H1 (cell line): ENCODE measurements at regions not wholly inside any gene's neighbourhood (a gene's known extent, or its start where the extent isn't known, plus 50 kb on each side); places are given as distances from the start of the nearest gene placed in this dataset.
A peak's percentile ranks its signal among the peaks of the same experiment; 100 is the strongest.

Experiments
- CTCF ChIA-PET: fragments of 300-600 bp; sonication (Branson Sonifier 250); formaldehyde crosslinking; loops from one replicate; lab custom pipeline; 2021; ENCODE audit not compliant: partially characterized antibody; lab: Charles Lee
- POLR2A ChIA-PET: fragments of 300-600 bp; sonication (Branson Sonifier 250); formaldehyde crosslinking; loops from one replicate; lab custom pipeline; 2021; ENCODE audit warnings: inconsistent platforms; ENCODE audit not compliant: partially characterized antibody; lab: Charles Lee
- DNase-seq, 2 experiments: peaks; one replicate each; pipeline versions ENCODE4 v3.0.0 to v3.0.0-alpha.2; 2010 to 2022; ENCODE audit warnings: low spot score in 2 of 2, low read depth in 1 of 2, mixed read lengths in 1 of 2
- FAIRE-seq: peaks from 2 replicates; lab custom pipeline; 2011; peaks lifted over from hg19 to GRCh38; lab: Jason Lieb, UNC
- H2AFZ ChIP-seq: 2 replicates; pipeline ENCODE4 v1.8.1; 2012; ENCODE audit warnings: low read length, inconsistent platforms
- H2AK5ac ChIP-seq: 2 replicates; pipeline ENCODE4 v1.6.1; 2013; ENCODE audit warnings: low read depth, low read length
- H2BK120ac ChIP-seq: replicated peaks from 2 replicates; pipeline ENCODE3; 2013; ENCODE audit warnings: low read depth, low read length, inconsistent platforms
- H2BK12ac ChIP-seq: 2 replicates; pipeline ENCODE4 v1.6.1; 2013; ENCODE audit warnings: low read depth, low read length
- H2BK15ac ChIP-seq: 2 replicates; pipeline ENCODE4 v1.6.1; 2013; ENCODE audit warnings: low read length
- H2BK20ac ChIP-seq: 2 replicates; pipeline ENCODE4 v1.6.1; 2013; ENCODE audit warnings: low read length
- H2BK5ac ChIP-seq: 2 replicates; pipeline ENCODE4 v1.6.1; 2013; ENCODE audit warnings: low read depth, low read length
- H3K14ac ChIP-seq: 2 replicates; pipeline ENCODE4 v1.6.1; 2013; ENCODE audit warnings: inconsistent platforms; ENCODE audit not compliant: insufficient read length
- H3K18ac ChIP-seq: 2 replicates; pipeline ENCODE4 v1.6.1; 2013; ENCODE audit warnings: low read length; ENCODE audit errors: extremely low read depth
- H3K23ac ChIP-seq: 2 replicates; pipeline ENCODE4 v1.6.1; 2013; ENCODE audit warnings: inconsistent platforms; ENCODE audit not compliant: insufficient read length
- H3K23me2 ChIP-seq: 2 replicates; pipeline ENCODE4 v1.6.1; 2013; ENCODE audit warnings: low read depth, low read length
- H3K27ac ChIP-seq: 2 replicates; pipeline ENCODE4 v1.6.1; 2011; ENCODE audit warnings: low read depth, low read length, inconsistent platforms
- H3K27me3 ChIP-seq, 4 experiments: replicated peaks in 1 of 4; 1 replicate in 1 of 4; 2 replicates in 3 of 4; pipeline versions ENCODE4 v1.6.1 to v1.8.1; 2011 to 2013; ENCODE audit warnings: low read length in 3 of 4, mild to moderate bottlenecking in 3 of 4, inconsistent platforms in 2 of 4, mixed read lengths in 2 of 4, moderate library complexity in 1 of 4; ENCODE audit not compliant: control insufficient read depth in 3 of 4, insufficient read depth in 3 of 4; ENCODE audit errors: extremely low read depth in 1 of 4
- H3K36me3 ChIP-seq, 4 experiments: 2 replicates each; pipeline versions ENCODE4 v1.6.1 to v1.8.1; 2011 to 2013; ENCODE audit warnings: mild to moderate bottlenecking in 4 of 4, low read length in 3 of 4, moderate library complexity in 2 of 4, control low read depth in 1 of 4, inconsistent platforms in 1 of 4; ENCODE audit not compliant: insufficient read depth in 4 of 4, control insufficient read depth in 2 of 4
- H3K4ac ChIP-seq: replicated peaks from 2 replicates; pipeline ENCODE3; 2013; ENCODE audit warnings: low read length, low read depth, mixed read lengths, inconsistent platforms; ENCODE audit not compliant: insufficient read length
- H3K4me1 ChIP-seq, 4 experiments: replicated peaks in 1 of 4; 1 replicate in 1 of 4; 2 replicates in 3 of 4; pipeline versions ENCODE4 v1.6.1 to v1.8.1; 2011 to 2013; ENCODE audit warnings: low read length in 3 of 4, inconsistent platforms in 2 of 4, mixed read lengths in 1 of 4; ENCODE audit not compliant: insufficient read depth in 4 of 4, control insufficient read depth in 3 of 4
- H3K4me2 ChIP-seq, 2 experiments: 2 replicates each; pipeline versions ENCODE4 v1.6.1 to v1.8.1; 2011 to 2013; ENCODE audit warnings: low read depth in 2 of 2, low read length in 2 of 2, control low read depth in 1 of 2, inconsistent platforms in 1 of 2, mild to moderate bottlenecking in 1 of 2; ENCODE audit not compliant: insufficient read depth in 1 of 2
- H3K4me3 ChIP-seq, 4 experiments: fragments of 200-600, 300-600 bp in 1 of 4; sonication (generic), shearing (Covaris generic), sonication (Bioruptor Twin) in 1 of 4; 2 replicates each; pipeline versions ENCODE4 v1.5.1 to v1.8.1; 2011 to 2016; ENCODE audit warnings: low read length in 4 of 4, low read depth in 3 of 4, control low read depth in 2 of 4, inconsistent platforms in 2 of 4, mild to moderate bottlenecking in 2 of 4, mixed read lengths in 1 of 4, moderate library complexity in 1 of 4; ENCODE audit not compliant: insufficient read depth in 2 of 4; ENCODE audit errors: extremely low read depth in 1 of 4
- H3K56ac ChIP-seq: replicated peaks from 2 replicates; pipeline ENCODE3; 2013; ENCODE audit warnings: low read depth, mild to moderate bottlenecking, mixed read lengths, low read length, inconsistent platforms; ENCODE audit not compliant: insufficient read length
- H3K79me1 ChIP-seq: 2 replicates; pipeline ENCODE4 v1.6.1; 2013; ENCODE audit warnings: low read depth, low read length, control low read depth
- H3K79me2 ChIP-seq, 2 experiments: 2 replicates each; pipeline versions ENCODE4 v1.6.1 to v1.8.1; 2012 to 2013; ENCODE audit warnings: low read length in 2 of 2, mild to moderate bottlenecking in 2 of 2, inconsistent platforms in 1 of 2; ENCODE audit not compliant: insufficient read depth in 2 of 2, control insufficient read depth in 1 of 2
- H3K9ac ChIP-seq, 4 experiments: replicated peaks in 1 of 4; 1 replicate in 1 of 4; 2 replicates in 3 of 4; pipeline versions ENCODE4 v1.6.1 to v1.8.1; 2011 to 2013; ENCODE audit warnings: low read depth in 3 of 4, low read length in 3 of 4, control low read depth in 2 of 4, mild to moderate bottlenecking in 2 of 4, moderate library complexity in 2 of 4, inconsistent platforms in 1 of 4; ENCODE audit errors: extremely low read depth in 1 of 4
- H3K9me3 ChIP-seq, 2 experiments: 2 replicates each; pipeline versions ENCODE4 v1.6.1 to v1.8.1; 2012 to 2013; ENCODE audit warnings: mild to moderate bottlenecking in 2 of 2, moderate library complexity in 2 of 2, control low read depth in 1 of 2, inconsistent platforms in 1 of 2, low read depth in 1 of 2, low read length in 1 of 2, mixed read lengths in 1 of 2; ENCODE audit not compliant: insufficient read depth in 2 of 2
- H4K20me1 ChIP-seq, 2 experiments: replicated peaks in 1 of 2; 2 replicates each; pipeline versions ENCODE3 to v1.8.1; 2011 to 2013; ENCODE audit warnings: inconsistent platforms in 2 of 2, low read length in 2 of 2, mild to moderate bottlenecking in 1 of 2; ENCODE audit not compliant: insufficient read depth in 2 of 2, control insufficient read depth in 1 of 2
- H4K5ac ChIP-seq: 2 replicates; pipeline ENCODE4 v1.6.1; 2013; ENCODE audit warnings: low read length, low read depth, mixed read lengths, inconsistent platforms; ENCODE audit not compliant: insufficient read length
- H4K8ac ChIP-seq: 2 replicates; pipeline ENCODE4 v1.8.0; 2013; ENCODE audit warnings: mild to moderate bottlenecking, moderate library complexity, low read length, inconsistent platforms; ENCODE audit not compliant: insufficient read depth; ENCODE audit errors: extremely low read depth
- H4K91ac ChIP-seq: replicated peaks from 2 replicates; pipeline ENCODE3; 2013; ENCODE audit warnings: low read length, mixed read lengths, inconsistent platforms; ENCODE audit not compliant: insufficient read length
- NANOG ChIP-seq: IDR thresholded peaks from 2 replicates; pipeline ENCODE4 v1.6.1; 2011; ENCODE audit warnings: low read length, low read depth, mild to moderate bottlenecking, inconsistent platforms; ENCODE audit not compliant: insufficient read depth, poor library complexity, severe bottlenecking
- RFX5 ChIP-seq: IDR thresholded peaks from 2 replicates; pipeline ENCODE4 v1.6.1; 2011; ENCODE audit warnings: low read depth, low read length, improper control_type of control experiment, borderline replicate concordance
- YY1 ChIP-seq: IDR thresholded peaks from 2 replicates; pipeline ENCODE4 v1.6.1; 2011; ENCODE audit warnings: low read depth, mild to moderate bottlenecking, low read length
- WGBS, 2 experiments: shearing (Covaris generic) in 1 of 2; methylation state at CpG; one replicate each; pipeline versions ENCODE4 v1.1.6 to v1.1.7; 2013 to 2015; ENCODE audit warnings: low lambda C conversion rate in 2 of 2, mixed read lengths in 2 of 2, inconsistent platforms in 1 of 2, low coverage in 1 of 2, missing lambda C conversion rate in 1 of 2; ENCODE audit not compliant: insufficient replicate concordance in 2 of 2, insufficient coverage in 1 of 2, insufficient read length in 1 of 2; ENCODE audit errors: extremely low coverage in 1 of 2, missing lambda C conversion rate in 1 of 2; 5-methylcytosine and 5-hydroxymethylcytosine counted together
- TF ChIP-seq, protein P1 (sequence below): IDR thresholded peaks from 2 replicates; pipeline ENCODE4 v1.6.1; 2011; ENCODE audit warnings: low read length, improper control_type of control experiment
- TF ChIP-seq, protein P2 (sequence below): IDR thresholded peaks from 2 replicates; pipeline ENCODE4 v1.6.1; 2012; ENCODE audit warnings: low read length, inconsistent platforms

DNA sequence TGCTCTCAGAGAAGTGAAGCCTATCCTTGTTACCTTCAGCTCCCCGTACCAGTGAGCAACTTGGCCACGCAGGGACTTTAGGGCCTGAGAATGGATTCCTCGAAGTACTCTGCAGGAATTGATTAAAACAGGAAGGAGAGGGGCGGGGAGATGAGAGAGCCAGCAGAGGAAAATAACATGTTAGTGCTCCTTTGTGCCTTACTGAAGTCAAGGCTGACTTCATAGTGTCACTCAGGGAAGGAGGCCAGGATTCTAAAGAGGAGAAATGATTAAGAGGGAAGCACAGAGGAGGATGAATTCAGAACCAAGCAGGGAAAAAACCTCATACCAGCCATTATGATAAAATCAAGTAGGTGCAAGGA is 195.6 kb upstream of the RHOBTB1 start:
- Histone ChIP-seq H2BK20ac (no peak overlapping the region), H2AFZ (peak overlapping the region; percentile 73), H3K27ac (no peak overlapping the region), H2BK15ac (no peak overlapping the region), H3K14ac (no peak overlapping the region), H4K20me1 (no peaks in the 10 kb centered on the region), H3K23me2 (no peaks in the 10 kb centered on the region), H3K4ac (no peak overlapping the region), H3K56ac (no peak overlapping the region), H2BK120ac (no peak overlapping the region), H3K79me1 (no peaks in the 10 kb centered on the region), H3K4me1 (peaks cover 3 to 15% (median 8%) of the 10 kb centered on the region in 4 experiments; a peak in 6 of 7 replicates), H3K23ac (no peak overlapping the region), H2AK5ac (no peak overlapping the region), H3K27me3 (no peaks in the 10 kb centered on the region), H4K5ac (no peak overlapping the region), H4K8ac (no peak overlapping the region), H3K9ac (no peak overlapping the region), H3K18ac (no peak overlapping the region), H2BK12ac (no peak overlapping the region), H3K4me2 (0 out of 4 replicates have a peak overlapping the region, but pooled peaks of 1 of the 2 experiments have one; percentile 7), H3K36me3 (no peaks in the 10 kb centered on the region; a peak in 1 of 8 replicates), H3K79me2 (no peaks in the 10 kb centered on the region), H2BK5ac (no peak overlapping the region), H4K91ac (no peak overlapping the region), H3K4me3 (no peak overlapping the region), H3K9me3 (peaks cover 2 to 10% of the 10 kb centered on the region in 2 experiments; a peak in 3 of 4 replicates)
- WGBS, 2 experiments: 73% methylated on average over 4 of the region's 4 CpGs; no CpG with 5 or more reads in 1 of the 2 experiments
- ChIA-PET POLR2A (no interaction called here), CTCF (interaction anchor here (0.6 to 3.2 kb wide), 12 partner anchors 9 to 342 kb away, joined by 3 to 28 read pairs (median 6); no protein-coding TSS in a partner anchor)
- FAIRE-seq (no peak), DNase-seq (no peak)
- TF ChIP-seq YY1 (no peak), NANOG (no peak), RFX5 (no peak)
- TF ChIP-seq, protein P1, sequence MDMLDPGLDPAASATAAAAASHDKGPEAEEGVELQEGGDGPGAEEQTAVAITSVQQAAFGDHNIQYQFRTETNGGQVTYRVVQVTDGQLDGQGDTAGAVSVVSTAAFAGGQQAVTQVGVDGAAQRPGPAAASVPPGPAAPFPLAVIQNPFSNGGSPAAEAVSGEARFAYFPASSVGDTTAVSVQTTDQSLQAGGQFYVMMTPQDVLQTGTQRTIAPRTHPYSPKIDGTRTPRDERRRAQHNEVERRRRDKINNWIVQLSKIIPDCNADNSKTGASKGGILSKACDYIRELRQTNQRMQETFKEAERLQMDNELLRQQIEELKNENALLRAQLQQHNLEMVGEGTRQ: no peak
- TF ChIP-seq, protein P2, sequence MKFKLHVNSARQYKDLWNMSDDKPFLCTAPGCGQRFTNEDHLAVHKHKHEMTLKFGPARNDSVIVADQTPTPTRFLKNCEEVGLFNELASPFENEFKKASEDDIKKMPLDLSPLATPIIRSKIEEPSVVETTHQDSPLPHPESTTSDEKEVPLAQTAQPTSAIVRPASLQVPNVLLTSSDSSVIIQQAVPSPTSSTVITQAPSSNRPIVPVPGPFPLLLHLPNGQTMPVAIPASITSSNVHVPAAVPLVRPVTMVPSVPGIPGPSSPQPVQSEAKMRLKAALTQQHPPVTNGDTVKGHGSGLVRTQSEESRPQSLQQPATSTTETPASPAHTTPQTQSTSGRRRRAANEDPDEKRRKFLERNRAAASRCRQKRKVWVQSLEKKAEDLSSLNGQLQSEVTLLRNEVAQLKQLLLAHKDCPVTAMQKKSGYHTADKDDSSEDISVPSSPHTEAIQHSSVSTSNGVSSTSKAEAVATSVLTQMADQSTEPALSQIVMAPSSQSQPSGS: no peak
